NCI-H1694 (cell line): ENCODE measurements at regions not wholly inside any gene's neighbourhood (a gene's known extent, or its start where the extent isn't known, plus 50 kb on each side); places are given as distances from the start of the nearest gene placed in this dataset.
A peak's percentile ranks its signal among the peaks of the same experiment; 100 is the strongest.
"Not testable (repeated sequence)": the region's sequence is repeated elsewhere in the genome, so short reads cannot be mapped to it uniquely, and the experiment has no call there.

ENCODE experiments used
- DNase-seq: peaks from one replicate; lab custom pipeline; 2025; lab: John Stamatoyannopoulos, UW

DNA sequence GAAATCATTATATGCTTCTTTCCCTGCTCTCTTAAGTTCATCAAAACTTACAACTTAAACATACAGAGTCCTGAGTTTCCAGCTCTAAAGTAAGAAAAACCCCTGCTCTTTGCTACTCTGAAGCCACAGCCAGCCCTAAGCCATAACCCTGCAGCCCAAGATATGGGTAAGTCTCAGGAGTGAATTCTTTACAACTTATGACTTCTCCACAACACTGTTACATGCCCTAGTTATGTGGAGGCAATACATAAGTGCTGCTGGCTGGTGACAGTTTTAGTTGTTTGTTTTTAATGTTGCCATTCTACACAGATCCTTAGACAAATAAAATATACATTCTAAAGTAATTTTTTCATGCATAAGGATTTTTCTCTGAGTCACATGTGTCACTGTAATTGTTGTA lies 100.2 kb downstream of the FBXO8 start:
- DNase-seq = no peak

DNA sequence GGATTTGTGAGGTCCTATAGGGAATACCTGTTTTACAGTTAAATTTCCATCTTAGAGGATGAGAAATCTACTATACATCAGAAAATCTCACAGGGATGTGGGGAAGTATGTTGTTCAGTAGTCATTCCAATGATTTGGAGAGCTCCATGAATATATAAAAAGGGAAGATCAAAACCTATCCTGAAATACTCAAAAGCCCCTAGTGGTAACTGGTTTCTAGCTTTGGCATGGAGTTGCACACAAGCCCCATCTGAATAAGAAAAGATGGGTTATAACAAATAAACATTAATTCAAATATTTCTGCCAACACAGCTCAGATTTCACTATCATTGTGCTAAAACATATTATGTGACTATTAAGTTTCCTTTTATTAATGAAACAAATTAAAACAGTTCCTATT lies 101.6 kb downstream of the FBXO8 start:
- no peak for DNase-seq

DNA sequence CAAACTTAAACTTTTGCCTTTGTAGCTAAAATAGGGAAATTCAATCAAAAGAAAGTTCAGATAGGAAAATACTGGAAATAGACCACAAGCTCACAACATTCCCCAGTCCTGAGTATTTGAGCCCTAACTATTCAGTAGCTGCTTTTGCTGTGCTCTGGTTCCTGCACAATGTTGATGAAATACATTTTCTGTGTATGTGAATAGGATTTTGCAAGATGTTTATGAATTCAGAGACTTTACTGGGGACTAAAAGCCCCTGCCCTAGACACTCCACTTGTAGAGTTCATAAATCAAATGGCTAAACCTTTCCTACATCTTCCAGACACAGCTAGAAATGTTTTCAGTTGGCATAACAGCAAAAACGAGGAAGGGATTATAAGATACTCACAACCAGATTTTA lies 105.9 kb downstream of the FBXO8 start:
- no peak for DNase-seq

DNA sequence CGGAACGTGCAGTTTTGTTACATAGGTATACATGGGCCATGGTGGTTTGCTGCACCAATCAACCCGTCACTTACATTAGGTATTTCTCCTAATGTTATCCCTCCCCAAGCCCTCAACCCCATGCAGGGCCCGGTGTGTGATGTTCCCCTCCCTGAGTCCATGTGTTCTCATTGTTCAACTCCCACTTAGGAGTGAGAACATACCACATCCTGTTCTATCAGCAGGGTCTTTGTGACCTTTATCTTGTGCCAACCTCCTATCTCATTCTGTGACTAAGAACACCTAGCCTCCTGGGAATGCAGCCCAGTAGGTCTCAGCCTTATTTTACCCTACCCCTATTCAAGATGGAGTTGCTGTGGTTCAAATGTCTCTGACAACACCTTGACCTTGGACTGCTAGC lies 107.6 kb downstream of the FBXO8 start:
- DNase-seq = not testable (repeated sequence)

DNA sequence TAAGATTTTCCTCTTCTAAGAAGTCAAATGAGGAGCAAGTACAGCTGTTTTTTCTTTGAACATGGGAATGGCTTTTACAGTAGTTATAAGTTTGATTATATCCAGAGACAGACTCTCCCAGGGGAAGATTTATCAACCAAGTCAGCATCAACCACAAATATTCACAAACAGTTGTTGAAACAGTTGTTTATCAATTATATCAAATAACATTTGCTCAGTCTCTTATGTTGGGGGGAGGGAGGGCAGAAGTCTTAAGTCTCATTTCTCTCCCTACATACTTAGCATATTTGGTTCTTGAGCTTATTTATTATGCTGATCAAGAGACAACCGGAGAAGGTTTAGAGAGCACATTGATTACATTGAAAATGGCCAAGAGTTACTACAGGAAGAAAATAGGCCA lies 110.1 kb downstream of the FBXO8 start:
- DNase-seq = no peak

DNA sequence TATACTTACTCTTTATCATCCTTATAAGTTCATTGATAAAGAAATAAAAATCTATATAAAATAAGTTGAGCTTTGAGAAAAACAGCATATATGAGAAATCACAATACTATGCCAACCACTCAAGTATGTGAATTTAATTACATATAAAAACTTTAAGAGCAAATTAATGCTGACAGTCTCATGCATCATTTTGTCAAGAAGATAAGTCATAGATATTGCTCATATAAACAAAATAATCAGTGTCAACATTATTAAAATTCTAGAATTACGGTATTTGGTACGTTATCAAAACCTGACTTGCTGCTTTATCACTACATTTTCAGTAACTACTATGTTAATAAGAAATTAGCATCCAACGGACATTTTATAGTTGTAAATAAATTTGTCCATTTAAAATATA lies 111.2 kb downstream of the FBXO8 start:
- no peak for DNase-seq

DNA sequence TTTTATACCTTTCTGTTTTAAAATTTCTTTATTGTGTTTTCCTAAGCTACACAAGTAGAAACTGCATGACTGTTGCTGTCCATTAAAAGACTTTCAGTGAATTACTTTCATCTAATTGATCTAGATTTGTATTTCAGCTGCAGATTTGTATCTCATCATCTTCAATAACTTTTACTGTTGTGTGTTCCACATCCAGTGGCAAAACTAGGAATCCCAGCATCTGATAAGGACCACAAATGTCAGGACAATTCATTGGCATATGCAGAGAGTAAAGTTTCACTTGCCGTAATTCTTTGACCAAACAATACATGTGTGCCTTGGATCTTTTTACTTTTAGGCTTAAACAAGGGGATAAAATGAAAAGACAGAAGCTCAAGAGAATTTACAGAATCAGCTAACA lies 112.6 kb downstream of the FBXO8 start:
- no peak for DNase-seq

DNA sequence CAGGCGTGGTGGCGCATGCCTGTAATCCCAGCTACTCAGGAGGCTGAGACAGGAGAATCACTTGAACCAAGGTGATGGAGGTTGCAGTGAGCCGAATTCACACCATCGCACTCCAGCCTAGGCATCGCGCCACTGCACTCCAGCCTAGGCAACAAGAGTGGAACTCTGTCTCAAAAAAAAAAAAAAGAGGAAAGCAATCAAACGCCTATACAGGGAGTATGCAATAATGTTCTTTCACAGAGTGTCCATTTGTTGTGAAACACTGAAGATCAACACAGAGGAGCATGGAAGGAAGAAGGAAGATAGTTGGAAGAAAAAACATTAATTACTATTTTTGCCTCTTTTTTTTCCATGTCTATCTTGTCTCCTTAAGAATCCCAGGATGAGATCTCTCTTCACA lies 113.4 kb downstream of the FBXO8 start:
- DNase-seq = no peak

DNA sequence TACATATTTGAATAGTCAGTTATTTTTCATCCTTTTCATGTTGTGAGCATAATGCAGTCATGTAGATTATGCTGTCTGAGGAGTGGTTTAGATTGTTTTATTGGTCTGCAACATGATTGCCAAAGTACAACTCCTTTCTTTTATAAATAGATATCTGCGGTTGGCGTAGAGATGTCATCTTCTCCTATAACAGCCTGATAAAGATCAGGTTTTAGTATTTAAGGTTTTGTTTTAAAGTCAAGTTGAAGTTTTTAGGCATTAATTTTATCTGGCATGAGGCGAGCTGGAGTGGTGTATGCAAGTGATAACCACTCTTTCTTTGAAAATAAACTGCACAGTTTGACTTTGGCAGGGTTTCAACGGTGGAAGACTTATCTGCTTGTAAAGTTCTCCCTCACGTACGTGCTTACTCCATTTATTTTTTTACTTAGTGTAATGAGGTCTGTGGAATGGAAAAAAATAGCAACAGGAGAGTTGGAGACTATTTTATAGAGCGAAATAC lies 126.3 kb downstream of the FBXO8 start:
- DNase-seq = no peak

DNA sequence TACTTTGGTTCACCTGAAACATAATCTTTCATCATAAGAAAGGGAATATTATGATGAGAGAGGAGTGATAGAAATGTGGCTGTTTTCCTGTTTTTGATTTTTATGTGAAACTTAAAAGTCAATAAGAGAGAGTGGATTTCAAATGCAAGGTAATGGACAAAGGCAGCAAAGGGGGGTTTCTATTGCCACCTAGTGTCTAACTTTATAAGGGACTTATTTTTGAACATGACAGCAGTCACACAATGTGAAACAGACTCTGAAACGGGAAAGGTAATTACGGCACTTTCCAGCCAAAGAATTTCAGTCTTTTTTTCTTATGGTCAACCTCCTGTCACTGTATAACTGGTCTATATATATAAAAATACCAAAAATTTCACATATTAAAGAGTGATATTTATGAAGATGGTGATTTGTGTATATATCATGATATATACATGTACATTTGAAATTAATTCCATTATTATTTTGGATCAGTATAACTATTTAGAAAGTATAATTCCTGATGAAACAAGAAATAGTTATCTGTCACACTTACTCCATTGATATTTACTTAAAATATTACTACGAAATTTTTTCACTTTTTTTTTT lies 127.1 kb downstream of the FBXO8 start:
- DNase-seq = peak; percentile 16

DNA sequence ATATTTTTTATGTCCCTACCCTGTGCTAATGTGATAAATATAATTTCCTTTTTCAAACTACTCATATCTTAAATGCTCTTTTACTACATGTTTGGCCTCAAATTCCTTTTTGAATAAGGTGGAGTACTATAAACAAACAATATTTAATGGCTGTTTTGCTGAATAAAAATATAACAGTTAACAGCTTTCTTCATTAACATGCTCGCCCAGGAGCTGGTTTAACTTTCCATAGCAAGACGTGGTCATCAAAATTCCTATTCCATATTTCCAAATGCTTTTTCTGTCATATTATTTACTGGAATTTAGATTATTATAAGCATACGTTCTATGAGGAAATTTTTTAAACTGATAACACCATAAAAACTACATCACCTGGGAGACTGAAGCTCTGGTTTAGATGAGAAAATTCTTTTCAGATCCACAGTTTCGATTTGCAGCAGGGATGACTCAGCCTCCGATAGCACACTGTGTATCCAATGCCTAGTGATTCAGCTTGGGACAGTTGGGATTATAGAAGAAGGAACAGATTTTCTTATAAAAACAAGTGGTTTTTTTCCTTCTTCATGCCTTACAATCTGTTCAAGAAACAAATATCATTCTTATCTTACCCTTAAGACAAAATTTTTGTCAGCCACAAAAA lies 129.1 kb downstream of the FBXO8 start:
- DNase-seq = no peak

DNA sequence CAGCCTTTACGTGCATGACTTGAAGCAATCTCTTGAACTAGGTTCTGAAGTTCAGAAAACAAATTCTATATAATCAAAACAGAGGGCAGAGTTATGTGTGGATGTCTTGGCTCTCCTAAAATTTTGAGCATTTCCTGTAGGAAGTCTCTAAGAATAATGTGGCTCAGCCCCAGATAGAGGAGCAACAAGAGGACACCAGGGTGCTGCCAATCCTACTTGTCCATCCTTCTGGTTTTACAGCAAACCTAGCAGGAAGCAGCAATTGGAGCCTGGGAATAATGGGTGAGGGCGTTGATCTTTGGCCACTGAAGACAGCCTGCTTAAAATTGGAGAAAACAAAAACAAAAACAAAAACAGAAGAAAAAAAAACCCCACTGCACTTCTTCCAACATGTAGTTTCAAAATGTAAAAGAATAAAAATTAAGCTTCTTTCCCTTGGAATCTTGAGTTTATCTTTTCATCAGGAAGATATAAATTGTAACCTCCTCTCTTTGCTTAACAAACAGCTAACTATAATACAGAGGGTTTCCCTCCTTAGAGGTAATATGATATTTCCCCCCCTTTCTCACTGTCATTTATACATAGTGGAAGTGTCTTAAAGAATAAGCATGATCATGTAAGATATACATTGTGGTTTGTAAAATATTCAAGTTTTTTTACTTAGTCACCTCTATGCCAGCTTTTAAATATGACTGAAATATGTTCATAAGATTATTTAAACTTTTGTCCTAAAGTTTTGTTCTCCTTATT lies 130.6 kb downstream of the FBXO8 start:
- DNase-seq = no peak

DNA sequence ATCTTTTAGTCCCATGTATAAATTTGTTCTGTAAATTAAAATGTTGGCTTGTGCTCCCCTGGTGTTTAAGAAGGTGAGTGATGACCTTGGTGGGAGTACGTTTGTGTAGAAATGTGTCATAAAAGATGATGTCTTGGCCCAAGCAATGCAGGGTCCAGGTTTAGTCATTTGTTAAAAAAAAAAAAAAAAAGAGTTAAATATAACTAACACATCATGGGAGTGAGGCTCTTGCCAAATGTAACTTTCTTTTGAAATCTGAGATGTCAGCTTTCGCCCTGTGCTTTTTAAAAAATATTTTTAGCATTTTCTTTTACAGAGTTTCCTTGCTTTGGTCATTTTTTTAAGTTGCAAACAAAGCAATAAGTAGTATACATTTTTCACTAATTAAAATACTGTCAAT lies 135.6 kb downstream of the FBXO8 start:
- DNase-seq = no peak

DNA sequence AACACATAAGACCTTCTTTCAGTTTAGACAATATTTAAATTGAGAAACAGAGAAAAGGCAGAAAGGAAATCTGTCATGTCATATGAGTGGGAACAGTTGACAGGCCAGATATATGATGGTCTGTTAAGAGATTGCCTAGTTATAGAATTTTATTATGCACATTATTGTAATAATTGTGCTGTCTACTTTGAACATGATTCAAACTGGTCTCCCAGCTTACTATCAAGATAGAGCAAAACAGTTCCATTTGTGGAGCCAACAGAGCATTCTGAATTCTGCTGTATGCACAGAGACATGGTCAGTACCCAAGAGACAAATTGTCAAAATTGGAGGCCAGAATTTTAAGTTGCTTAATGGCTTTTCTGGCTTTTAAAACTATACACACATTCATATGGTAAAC lies 139.4 kb downstream of the FBXO8 start:
- DNase-seq = no peak

DNA sequence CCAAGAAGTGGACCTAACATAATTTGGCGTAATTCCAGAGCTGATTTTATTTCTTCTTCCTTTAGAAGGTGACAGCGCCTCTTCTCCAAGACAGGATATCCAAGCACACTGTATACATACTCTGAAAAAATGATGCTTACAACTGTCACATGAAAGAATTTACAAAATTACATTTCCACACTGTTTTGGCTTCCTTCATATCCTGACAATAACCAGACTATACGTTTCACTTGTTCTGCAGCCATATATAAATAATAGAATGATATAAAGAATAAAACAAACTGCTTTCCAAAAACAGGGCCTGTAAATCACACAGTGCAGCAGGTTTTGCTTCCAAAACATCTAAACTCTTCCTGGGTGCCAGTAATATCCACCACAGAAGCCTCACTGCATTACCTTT lies 141.6 kb downstream of the FBXO8 start:
- no peak for DNase-seq

DNA sequence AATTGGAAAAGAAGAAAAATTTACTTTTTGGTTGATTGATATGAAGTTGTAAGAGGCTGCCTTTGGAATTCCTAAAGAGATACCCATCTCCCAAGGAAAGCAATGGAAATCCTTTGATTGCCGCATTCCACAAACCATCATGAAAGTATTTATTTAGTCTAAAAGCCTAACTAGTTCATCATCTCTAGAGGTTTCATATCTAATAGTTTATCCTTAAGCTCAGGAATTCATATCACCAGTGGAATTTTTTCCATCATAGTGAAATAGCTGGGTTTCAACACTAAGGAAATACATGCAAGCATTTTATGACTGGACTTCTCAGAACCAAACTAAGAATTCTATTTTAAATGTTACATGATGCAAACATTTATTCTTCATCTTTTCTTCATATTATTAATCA lies 144.9 kb downstream of the FBXO8 start:
- no peak for DNase-seq

DNA sequence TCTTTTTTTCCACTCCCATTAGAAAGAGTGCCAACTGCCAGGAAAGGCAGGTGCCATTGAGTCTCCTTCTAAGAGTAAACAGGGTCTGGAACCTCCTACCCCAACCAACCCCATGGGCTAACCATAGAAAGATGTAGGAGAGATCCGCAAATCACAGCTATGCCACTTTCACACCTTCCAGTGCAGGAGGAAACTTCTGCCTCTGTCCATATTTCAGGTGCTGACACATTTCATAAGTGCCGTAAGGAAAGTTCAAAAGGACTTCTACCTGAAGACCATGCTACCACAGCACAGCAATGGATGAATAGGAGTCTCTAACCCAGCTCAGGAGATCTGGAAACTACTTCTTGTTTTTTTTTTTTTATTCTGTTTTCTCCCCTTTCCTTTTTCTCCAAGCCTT lies 145.8 kb downstream of the FBXO8 start:
- DNase-seq = no peak

DNA sequence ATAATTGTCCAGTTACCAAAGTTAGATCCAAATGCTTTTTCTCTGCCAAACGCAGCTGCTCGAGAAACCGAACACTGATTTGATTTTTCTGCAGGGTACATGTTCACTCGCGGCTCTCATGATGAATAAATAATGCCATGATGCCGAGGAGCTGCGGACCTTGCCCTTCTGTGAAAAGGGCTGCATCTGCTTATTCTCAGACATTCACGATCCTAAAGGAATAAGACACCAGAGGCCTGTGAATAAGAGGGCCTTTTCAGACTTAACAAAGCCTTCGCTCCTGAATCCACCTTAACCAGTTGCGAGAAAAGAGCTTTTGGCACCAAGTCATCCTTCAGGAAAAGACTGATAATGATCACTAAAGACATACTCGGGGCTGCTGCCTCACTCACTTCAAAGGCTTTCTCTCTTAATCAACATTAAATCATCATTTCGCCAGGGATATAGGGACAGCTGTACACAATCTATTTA lies 147.5 kb downstream of the FBXO8 start:
- DNase-seq = no peak

DNA sequence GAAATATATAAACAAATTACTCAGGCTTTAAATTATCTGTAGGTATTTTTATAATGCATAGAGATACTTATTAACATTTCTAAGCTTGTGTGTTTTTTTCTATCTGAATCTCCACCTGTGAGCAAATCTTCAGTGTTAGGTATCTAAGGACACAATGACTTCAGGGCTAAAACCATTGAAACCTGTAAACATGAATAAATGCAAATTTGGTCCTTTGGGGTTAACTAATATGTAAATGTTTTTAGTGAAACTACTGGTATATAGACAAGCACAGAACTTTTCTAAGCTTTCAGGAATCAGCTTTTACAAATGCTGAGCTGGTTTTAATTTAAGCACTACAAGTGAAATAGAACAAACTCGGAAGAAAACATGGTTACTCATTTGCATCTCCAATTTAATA lies 147.9 kb downstream of the FBXO8 start:
- DNase-seq = no peak

DNA sequence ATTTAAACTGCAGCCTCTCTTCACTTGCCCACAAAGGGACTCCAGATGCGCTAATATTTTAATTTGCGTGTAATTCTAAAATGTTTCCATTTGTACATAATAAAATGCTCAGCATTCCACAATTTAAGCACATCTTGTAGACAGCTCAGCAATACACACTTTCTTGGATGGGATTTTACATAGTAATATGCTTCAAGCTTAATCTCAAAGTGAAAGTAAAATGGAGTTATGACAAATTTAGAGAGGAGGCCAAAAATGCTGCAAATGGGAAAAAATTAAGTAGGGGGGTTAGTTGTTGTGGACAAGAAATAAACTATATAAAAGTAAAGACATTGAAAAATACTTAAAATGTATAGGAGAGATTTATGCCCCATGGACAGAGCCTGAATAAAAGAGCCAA lies 149.1 kb downstream of the FBXO8 start:
- DNase-seq = no peak

DNA sequence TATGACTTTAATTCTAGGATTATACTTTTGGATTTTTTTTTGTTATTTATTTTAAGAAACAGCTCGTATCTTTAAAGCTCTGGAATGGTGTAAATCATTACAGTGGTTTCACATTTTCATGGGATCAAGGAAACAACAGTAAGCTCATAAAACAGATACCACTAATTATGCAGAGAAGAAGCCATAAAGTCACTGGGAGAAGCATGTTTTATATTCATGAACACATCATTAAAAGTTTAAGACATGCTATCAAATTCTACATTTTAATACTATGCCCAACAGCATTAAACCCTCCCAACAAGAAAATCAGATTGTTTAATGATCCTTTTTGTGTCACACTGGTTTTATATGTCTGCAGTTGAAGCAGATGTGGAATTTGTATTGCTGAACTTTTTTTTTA lies 149.9 kb downstream of the FBXO8 start:
- DNase-seq = no peak

DNA sequence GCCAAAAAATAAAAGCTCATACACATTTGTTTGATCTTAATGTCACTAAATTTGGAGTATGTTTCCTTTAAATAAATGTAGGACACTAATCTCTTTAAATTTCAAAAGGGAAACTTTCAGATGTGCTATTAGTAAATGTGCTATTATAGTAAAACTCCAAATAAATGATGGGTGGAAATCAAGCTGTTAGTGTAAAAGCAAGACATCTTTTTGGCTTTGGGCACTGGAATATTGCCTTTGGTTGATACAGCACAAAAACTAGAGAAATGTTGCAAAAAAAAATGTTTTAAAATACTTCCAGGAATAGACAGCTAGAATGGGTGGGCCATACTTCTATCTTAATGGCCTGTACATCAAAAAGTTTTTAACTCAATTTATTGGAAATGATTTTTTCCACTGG lies 151.6 kb downstream of the FBXO8 start:
- no peak for DNase-seq

DNA sequence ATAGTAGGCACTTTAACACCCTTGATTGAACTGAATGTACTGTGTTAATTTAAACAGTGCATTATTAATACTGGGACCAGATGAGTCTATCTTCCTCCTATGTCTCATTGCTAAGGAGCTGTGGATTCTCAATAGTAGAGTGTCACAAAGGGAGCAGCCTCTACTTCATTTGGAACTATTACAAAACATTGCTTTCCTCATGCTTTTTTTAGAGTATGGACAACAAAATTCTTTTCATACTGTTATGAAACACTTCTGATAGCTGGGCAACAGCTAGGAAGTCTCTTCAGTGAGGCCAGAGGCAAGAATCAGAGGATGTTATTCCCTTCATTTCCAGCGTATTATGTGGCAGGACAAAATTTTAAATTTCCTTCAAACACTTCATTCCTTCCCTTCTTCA lies 160.8 kb downstream of the FBXO8 start:
- no peak for DNase-seq
